GM23338 (cell line): ENCODE measurements at regions not wholly inside any gene's neighbourhood (a gene's known extent, or its start where the extent isn't known, plus 50 kb on each side); places are given as distances from the start of the nearest gene placed in this dataset.

ENCODE experiments used
- ATAC-seq: fragments of 200-7000 bp; cut with Tn5 transposase; 3 replicates; pipeline ENCODE4 v1.9.1; 2020
- DNase-seq: peaks from one replicate; pipeline ENCODE4 v3.0.0-alpha.2; 2015; ENCODE audit warnings: low spot score
- H2AFZ ChIP-seq: fragments of 200-600 bp; sonication (generic); 2 replicates; pipeline ENCODE4 v1.8.0; 2016; ENCODE audit warnings: antibody characterized with exemption, mild to moderate bottlenecking, moderate library complexity
- H3F3A ChIP-seq: fragments of 200-600 bp; sonication (generic); replicated peaks from 2 replicates; pipeline ENCODE4 v1.8.0; 2017; ENCODE audit warnings: antibody characterized with exemption, mixed run types, low read depth
- H3K27ac ChIP-seq: fragments of 200-600 bp; sonication (generic); 2 replicates; pipeline ENCODE4 v1.6.1; 2016; ENCODE audit warnings: low read depth
- H3K27me3 ChIP-seq: fragments of 200-600 bp; sonication (generic); 2 replicates; pipeline ENCODE4 v1.8.0; 2016; ENCODE audit warnings: mild to moderate bottlenecking, mixed run types, moderate library complexity; ENCODE audit not compliant: insufficient read depth
- H3K36me3 ChIP-seq: fragments of 200-600 bp; sonication (generic); 2 replicates; pipeline ENCODE4 v1.8.0; 2016; ENCODE audit warnings: mild to moderate bottlenecking; ENCODE audit not compliant: insufficient read depth
- H3K4me1 ChIP-seq: fragments of 200-600 bp; sonication (generic); 2 replicates; pipeline ENCODE4 v1.8.0; 2016; ENCODE audit warnings: mild to moderate bottlenecking, moderate library complexity; ENCODE audit not compliant: insufficient read depth
- H3K4me2 ChIP-seq: fragments of 200-600 bp; sonication (generic); 2 replicates; pipeline ENCODE4 v1.7.1; 2017; ENCODE audit warnings: mixed run types
- H3K4me3 ChIP-seq: fragments of 200-600 bp; sonication (generic); 2 replicates; pipeline ENCODE4 v1.6.1; 2016; ENCODE audit warnings: mixed run types
- H3K79me2 ChIP-seq: fragments of 200-600 bp; sonication (generic); replicated peaks from 2 replicates; pipeline ENCODE4 v1.8.0; 2017; ENCODE audit warnings: mild to moderate bottlenecking; ENCODE audit not compliant: insufficient read depth
- H3K9me2 ChIP-seq: fragments of 200-600 bp; sonication (generic); 2 replicates; pipeline ENCODE4 v1.8.0; 2017; ENCODE audit not compliant: insufficient read depth
- H4K20me1 ChIP-seq: fragments of 200-600 bp; sonication (generic); replicated peaks from 2 replicates; pipeline ENCODE4 v1.8.0; 2017; ENCODE audit warnings: mild to moderate bottlenecking; ENCODE audit not compliant: insufficient read depth
- H3K27ac Mint-ChIP-seq: 2 replicates; pipeline ENCODE4 v1.8.0; 2020; ENCODE audit warnings: inconsistent platforms, mild to moderate bottlenecking, moderate library complexity, mixed read lengths
- H3K27me3 Mint-ChIP-seq: 3 replicates; pipeline ENCODE4 v1.8.0; 2022; ENCODE audit warnings: low read depth, mild to moderate bottlenecking, moderate library complexity, mixed read lengths, inconsistent platforms; ENCODE audit not compliant: insufficient read depth, poor library complexity
- H3K36me3 Mint-ChIP-seq: 3 replicates; pipeline ENCODE4 v1.8.0; 2021; ENCODE audit warnings: low read depth, mild to moderate bottlenecking, inconsistent platforms, moderate library complexity, mixed read lengths
- H3K4me1 Mint-ChIP-seq: 3 replicates; pipeline ENCODE4 v1.8.0; 2020; ENCODE audit warnings: mild to moderate bottlenecking, inconsistent platforms, mixed read lengths
- H3K4me3 Mint-ChIP-seq: 3 replicates; pipeline ENCODE4 v1.8.0; 2021; ENCODE audit warnings: moderate library complexity, mild to moderate bottlenecking, inconsistent platforms, mixed read lengths
- H3K9me3 Mint-ChIP-seq: 3 replicates; pipeline ENCODE4 v1.8.0; 2020; ENCODE audit warnings: moderate library complexity, mild to moderate bottlenecking, inconsistent platforms, mixed read lengths
- CREB1 ChIP-seq: fragments of 250-450 bp; sonication (Bioruptor Pico); IDR thresholded peaks from 2 replicates; pipeline ENCODE4 v1.5.0; 2020; ENCODE audit warnings: low read depth, mild to moderate bottlenecking, moderate library complexity
- ETS1 ChIP-seq: IDR thresholded peaks from 2 replicates; pipeline ENCODE4 v1.6.1; 2016; ENCODE audit warnings: antibody characterized with exemption
- EZH2 ChIP-seq: fragments of 200-600 bp; sonication (generic); IDR thresholded peaks from one replicate; pipeline ENCODE4 v1.8.0; 2017; ENCODE audit warnings: antibody characterized with exemption, mild to moderate bottlenecking, low read depth; ENCODE audit not compliant: unreplicated experiment
- EZH2phosphoT487 ChIP-seq: fragments of 200-600 bp; sonication (generic); IDR thresholded peaks from one replicate; pipeline ENCODE4 v1.8.1; 2018; ENCODE audit warnings: antibody characterized with exemption; ENCODE audit not compliant: unreplicated experiment
- JUNB ChIP-seq: IDR thresholded peaks from one replicate; pipeline ENCODE4 v1.6.1; 2016; ENCODE audit warnings: antibody characterized with exemption; ENCODE audit not compliant: unreplicated experiment
- NANOG ChIP-seq: IDR thresholded peaks from 2 replicates; pipeline ENCODE4 v1.6.1; 2016; ENCODE audit warnings: antibody characterized with exemption, borderline replicate concordance
- POLR2AphosphoS5 ChIP-seq: IDR thresholded peaks from 2 replicates; pipeline ENCODE4 v1.6.1; 2016; ENCODE audit warnings: antibody characterized with exemption, low read depth
- REST ChIP-seq: IDR thresholded peaks from one replicate; pipeline ENCODE4 v1.6.1; 2018; ENCODE audit warnings: antibody characterized with exemption; ENCODE audit not compliant: unreplicated experiment
- STAT1 ChIP-seq: IDR thresholded peaks from one replicate; pipeline ENCODE4 v1.6.1; 2016; ENCODE audit warnings: antibody characterized with exemption; ENCODE audit not compliant: unreplicated experiment
- ZNF114 ChIP-seq: fragments of 250-450 bp; sonication (Bioruptor Pico); IDR thresholded peaks from 2 replicates; pipeline ENCODE4 v1.5.0; 2020; ENCODE audit warnings: mild to moderate bottlenecking, moderate library complexity
- ZNF331 ChIP-seq: fragments of 250-450 bp; sonication (Bioruptor Pico); IDR thresholded peaks from 2 replicates; pipeline ENCODE4 v1.5.0; 2020; ENCODE audit warnings: low read depth, mild to moderate bottlenecking, moderate library complexity
- ZNF462 ChIP-seq: fragments of 250-450 bp; sonication (Bioruptor Pico); IDR thresholded peaks from 2 replicates; pipeline ENCODE4 v1.5.0; 2020; ENCODE audit warnings: mild to moderate bottlenecking, moderate library complexity
- TF ChIP-seq, protein P1 (sequence below), 2 experiments: fragments of 200-600 bp in 1 of 2; sonication (generic) in 1 of 2; conservative IDR thresholded peaks; 2 replicates each; pipeline versions ENCODE4 v1.5.1 to v1.6.1; 2016 to 2017; ENCODE audit warnings: antibody characterized with exemption in 2 of 2, low read depth in 2 of 2, mild to moderate bottlenecking in 2 of 2, moderate library complexity in 1 of 2

DNA sequence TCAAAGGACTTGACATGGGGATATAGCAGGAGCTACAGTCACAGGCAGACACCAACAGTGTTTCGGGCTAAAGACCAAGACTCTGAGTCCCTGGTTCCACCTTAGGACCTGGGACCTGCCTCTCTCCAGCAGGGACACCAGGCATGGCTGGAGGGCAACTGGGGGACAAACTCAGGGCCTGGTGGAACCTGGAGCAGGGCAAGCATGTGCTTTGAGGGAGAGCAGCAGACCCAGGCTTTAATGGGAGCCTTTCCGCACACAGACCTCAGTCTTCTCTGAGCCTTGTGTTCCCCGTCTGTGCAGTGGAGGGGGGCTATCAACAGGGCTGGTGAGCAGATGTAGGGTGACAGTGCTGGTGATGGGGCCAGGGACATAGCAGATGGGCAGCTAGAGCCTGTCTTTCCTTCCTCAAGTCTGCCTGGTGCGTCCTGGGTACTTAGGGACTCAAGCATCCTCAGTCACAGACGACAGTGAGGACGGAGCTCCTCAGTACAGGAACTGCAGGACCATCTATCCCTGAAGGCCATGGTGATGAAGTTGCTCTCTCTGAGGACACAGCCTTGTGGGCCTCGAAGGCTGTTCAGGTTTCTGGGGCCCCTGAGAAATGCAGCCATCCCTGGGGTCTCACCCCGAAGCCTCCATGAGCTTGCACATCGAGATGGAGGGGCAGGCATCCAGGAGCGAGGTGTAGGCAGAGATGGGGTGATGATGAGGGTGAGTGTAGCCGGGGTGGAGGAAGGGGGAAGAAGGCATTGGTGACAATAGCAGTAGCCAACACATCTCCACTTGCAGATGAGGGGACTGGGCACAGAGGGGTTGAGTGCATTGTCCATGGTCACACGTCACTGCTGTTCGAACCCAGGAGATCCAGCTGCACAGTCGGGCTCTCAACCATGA, 593.4 kb downstream of the PTPRU start:
- peaks cover 3% of the 10 kb centered on the region for H3K27me3 Mint-ChIP-seq
- H3K4me2 ChIP-seq = no peak overlapping the region
- H3K9me3 Mint-ChIP-seq = no peaks in the 10 kb centered on the region
- TF ChIP-seq, protein P1, sequence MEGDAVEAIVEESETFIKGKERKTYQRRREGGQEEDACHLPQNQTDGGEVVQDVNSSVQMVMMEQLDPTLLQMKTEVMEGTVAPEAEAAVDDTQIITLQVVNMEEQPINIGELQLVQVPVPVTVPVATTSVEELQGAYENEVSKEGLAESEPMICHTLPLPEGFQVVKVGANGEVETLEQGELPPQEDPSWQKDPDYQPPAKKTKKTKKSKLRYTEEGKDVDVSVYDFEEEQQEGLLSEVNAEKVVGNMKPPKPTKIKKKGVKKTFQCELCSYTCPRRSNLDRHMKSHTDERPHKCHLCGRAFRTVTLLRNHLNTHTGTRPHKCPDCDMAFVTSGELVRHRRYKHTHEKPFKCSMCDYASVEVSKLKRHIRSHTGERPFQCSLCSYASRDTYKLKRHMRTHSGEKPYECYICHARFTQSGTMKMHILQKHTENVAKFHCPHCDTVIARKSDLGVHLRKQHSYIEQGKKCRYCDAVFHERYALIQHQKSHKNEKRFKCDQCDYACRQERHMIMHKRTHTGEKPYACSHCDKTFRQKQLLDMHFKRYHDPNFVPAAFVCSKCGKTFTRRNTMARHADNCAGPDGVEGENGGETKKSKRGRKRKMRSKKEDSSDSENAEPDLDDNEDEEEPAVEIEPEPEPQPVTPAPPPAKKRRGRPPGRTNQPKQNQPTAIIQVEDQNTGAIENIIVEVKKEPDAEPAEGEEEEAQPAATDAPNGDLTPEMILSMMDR (conservative IDR thresholded peaks at IDR 0.05; ENCODE audit: low read depth in 2 of 2) = no peak
- TF ChIP-seq CREB1 (CRISPR knock-in tag) (no peak), JUNB (no peak), ZNF462 (CRISPR knock-in tag) (no peak), EZH2 (no peak), ZNF114 (CRISPR knock-in tag) (no peak), POLR2AphosphoS5 (no peak), EZH2phosphoT487 (no peak), ZNF331 (CRISPR knock-in tag) (no peak), ETS1 (no peak), NANOG (no peak), REST (no peak), STAT1 (no peak)
- H3K27ac Mint-ChIP-seq = no peak overlapping the region
- no peaks in the 10 kb centered on the region for H3K27me3 ChIP-seq
- DNase-seq (no peak), ATAC-seq (no peak)
- H3K79me2 ChIP-seq = no peaks in the 10 kb centered on the region
- H3K4me1 Mint-ChIP-seq = no peaks in the 10 kb centered on the region
- no peak overlapping the region for H3K27ac ChIP-seq
- no peaks in the 10 kb centered on the region for H3K36me3 ChIP-seq
- H3K36me3 Mint-ChIP-seq = no peaks in the 10 kb centered on the region
- H3K9me2 ChIP-seq = no peaks in the 10 kb centered on the region
- no peaks in the 10 kb centered on the region for H4K20me1 ChIP-seq
- no peaks in the 10 kb centered on the region for H3K4me1 ChIP-seq
- no peak overlapping the region for H2AFZ ChIP-seq
- H3F3A ChIP-seq = 0 out of 2 replicates have a peak, but pooled peaks cover 3% of the 10 kb centered on the region
- no peak overlapping the region for H3K4me3 Mint-ChIP-seq
- H3K4me3 ChIP-seq = no peak overlapping the region
